ENCODE measurements at regions not wholly inside any gene's neighbourhood (a gene's known extent, or its start where the extent isn't known, plus 50 kb on each side); places are given as distances from the start of the nearest gene placed in this dataset.

GRCh38 chr9:108194154-108194553 is 661.6 kb downstream of the ACTL7B start:
- H3K36me3 ChIP-seq (ENCODE audit: control insufficient read depth, insufficient read depth, low read length), result no peaks in the 10 kb centered on the region
- TF ChIP-seq CTCF (IDR thresholded peaks at IDR 0.05; ENCODE audit: insufficient read depth, low read length, severe bottlenecking), result no peak
- no peak for DNase-seq (ENCODE audit: low read depth)
- H3K4me3 ChIP-seq (ENCODE audit: low read depth, low read length), result no peak overlapping the region
- H3K27me3 ChIP-seq (ENCODE audit: control insufficient read depth, insufficient read depth, low read length), result no peaks in the 10 kb centered on the region
- no peak for FAIRE-seq

- TF ChIP-seq CTCF (IDR thresholded peaks at IDR 0.05; ENCODE audit: insufficient read depth, low read length, severe bottlenecking), result no peak
- Histone ChIP-seq H3K4me3 (ENCODE audit: low read depth, low read length) (no peak overlapping the region), H3K27me3 (ENCODE audit: control insufficient read depth, insufficient read depth, low read length) (no peaks in the 10 kb centered on the region), H3K36me3 (ENCODE audit: control insufficient read depth, insufficient read depth, low read length) (no peaks in the 10 kb centered on the region)
- DNase-seq (ENCODE audit: low read depth) (no peak), FAIRE-seq (no peak)
Measured at GRCh38 chr9:108193026-108193710, 662.6 kb downstream of the ACTL7B start.

GRCh38 chr9:108191065-108191464 is 664.7 kb downstream of the ACTL7B start:
- peak; percentile 37 for DNase-seq (ENCODE audit: low read depth)
- Histone ChIP-seq H3K4me3 (ENCODE audit: low read depth, low read length) (no peak overlapping the region), H3K36me3 (ENCODE audit: control insufficient read depth, insufficient read depth, low read length) (no peaks in the 10 kb centered on the region), H3K27me3 (ENCODE audit: control insufficient read depth, insufficient read depth, low read length) (no peaks in the 10 kb centered on the region)
- no peak for TF ChIP-seq CTCF (IDR thresholded peaks at IDR 0.05; ENCODE audit: insufficient read depth, low read length, severe bottlenecking)
- peak; percentile 55 for FAIRE-seq

- Histone ChIP-seq H3K27me3 (ENCODE audit: control insufficient read depth, insufficient read depth, low read length) (no peaks in the 10 kb centered on the region), H3K4me3 (ENCODE audit: low read depth, low read length) (no peak overlapping the region), H3K36me3 (ENCODE audit: control insufficient read depth, insufficient read depth, low read length) (no peaks in the 10 kb centered on the region)
- no peak for TF ChIP-seq CTCF (IDR thresholded peaks at IDR 0.05; ENCODE audit: insufficient read depth, low read length, severe bottlenecking)
- no peak for DNase-seq (ENCODE audit: low read depth)
- FAIRE-seq, result no peak
Measured at GRCh38 chr9:108188976-108189375, 666.8 kb downstream of the ACTL7B start.

GRCh38 chr9:108188482-108188881 is 667.3 kb downstream of the ACTL7B start:
- no peak for TF ChIP-seq CTCF (IDR thresholded peaks at IDR 0.05; ENCODE audit: insufficient read depth, low read length, severe bottlenecking)
- DNase-seq (ENCODE audit: low read depth), result no peak
- H3K36me3 ChIP-seq (ENCODE audit: control insufficient read depth, insufficient read depth, low read length), result no peaks in the 10 kb centered on the region
- no peaks in the 10 kb centered on the region for H3K27me3 ChIP-seq (ENCODE audit: control insufficient read depth, insufficient read depth, low read length)
- no peak for FAIRE-seq
- H3K4me3 ChIP-seq (ENCODE audit: low read depth, low read length), result no peak overlapping the region

All from bronchial epithelial cell (primary cell).